Thyroid gland (tissue), 4 donors: ENCODE measurements at regions not wholly inside any gene's neighbourhood (a gene's known extent, or its start where the extent isn't known, plus 50 kb on each side); places are given as distances from the start of the nearest gene placed in this dataset.

Experiments
- DNase-seq, 2 donors: peaks; one replicate each; pipeline ENCODE4 v3.0.0-alpha.2; 2019
- H3K27ac ChIP-seq, 3 donors: fragments of 200-600 bp; sonication (generic); 1 replicate in 2 of 3; 2 replicates in 1 of 3; pipeline ENCODE4 v1.5.1; 2016 to 2019; ENCODE audit warnings: mild to moderate bottlenecking in 1 of 3, moderate library complexity in 1 of 3
- H3K27me3 ChIP-seq: fragments of 200-600 bp; sonication (generic); one replicate; pipeline ENCODE4 v1.5.1; 2019
- H3K36me3 ChIP-seq, 2 donors: fragments of 200-600 bp; sonication (generic); one replicate each; pipeline ENCODE4 v1.5.1; 2016 to 2019
- H3K4me1 ChIP-seq, 2 donors: fragments of 200-600 bp; sonication (generic); one replicate each; pipeline ENCODE4 v1.5.1; 2017 to 2019
- H3K4me3 ChIP-seq, 3 donors: fragments of 200-600 bp; sonication (generic); replicated peaks in 1 of 3; 1 replicate in 2 of 3; 2 replicates in 1 of 3; pipeline ENCODE4 v1.5.1; 2016; ENCODE audit warnings: mild to moderate bottlenecking in 1 of 3
- H3K9me3 ChIP-seq: fragments of 200-600 bp; sonication (generic); one replicate; pipeline ENCODE4 v1.5.1; 2017
- POLR2A ChIP-seq, 2 donors: fragments of 450-650 bp; IDR thresholded peaks; one replicate each; pipeline ENCODE4 v1.6.1; 2017; ENCODE audit warnings: antibody characterized with exemption in 2 of 2, mild to moderate bottlenecking in 2 of 2, moderate library complexity in 1 of 2
- WGBS, 2 donors: methylation state at CpG; one replicate each; pipeline ENCODE4 v1.1.5; 2017; 5-methylcytosine and 5-hydroxymethylcytosine counted together
- intact Hi-C: fragments of 100-400 bp; cut with DNase I; formaldehyde crosslinking; loops from one replicate; pipeline ENCODE4 v1.15.1; 2023
- TF ChIP-seq, protein P1 (sequence below), 6 experiments: fragments of 200-600 bp in 3 of 6; fragments of 450-650 bp in 3 of 6; sonication (generic) in 3 of 6; IDR thresholded peaks; one replicate each; pipeline ENCODE4 v1.5.1; 2016 to 2019; ENCODE audit warnings: antibody characterized with exemption in 6 of 6, mild to moderate bottlenecking in 2 of 6, inconsistent platforms in 1 of 6, moderate library complexity in 1 of 6

DNA sequence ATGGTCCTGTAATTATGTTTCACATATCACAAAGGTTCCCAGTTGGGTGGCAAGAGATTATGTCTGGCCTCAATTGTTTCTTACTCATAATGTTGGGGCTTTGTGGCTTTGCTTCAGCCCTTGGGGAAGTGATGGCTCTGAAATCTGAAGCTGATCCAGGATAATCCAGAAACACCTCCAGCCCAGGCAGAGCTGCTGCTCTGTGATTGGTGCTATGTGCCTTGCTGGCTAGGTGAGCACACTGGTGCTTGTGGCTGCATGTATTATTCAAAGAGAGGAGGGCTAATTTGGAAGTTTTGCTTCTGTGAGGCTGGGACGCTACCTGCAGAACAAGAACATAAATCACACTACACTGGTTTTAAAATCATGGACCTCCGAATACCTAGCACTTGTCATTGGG is 346.6 kb upstream of the MGMT start:
- H3K9me3 ChIP-seq, result no peaks in the 10 kb centered on the region
- intact Hi-C loops, result no loop called here
- 46 to 50% methylated on average over 2 of the region's 2 CpGs for WGBS, 2 donors
- no peak overlapping the region for H3K4me3 ChIP-seq
- H3K36me3 ChIP-seq, result no peaks in the 10 kb centered on the region
- no peaks in the 10 kb centered on the region for H3K27me3 ChIP-seq
- no peak for TF ChIP-seq POLR2A (IDR thresholded peaks at IDR 0.05)
- TF ChIP-seq, protein P1, sequence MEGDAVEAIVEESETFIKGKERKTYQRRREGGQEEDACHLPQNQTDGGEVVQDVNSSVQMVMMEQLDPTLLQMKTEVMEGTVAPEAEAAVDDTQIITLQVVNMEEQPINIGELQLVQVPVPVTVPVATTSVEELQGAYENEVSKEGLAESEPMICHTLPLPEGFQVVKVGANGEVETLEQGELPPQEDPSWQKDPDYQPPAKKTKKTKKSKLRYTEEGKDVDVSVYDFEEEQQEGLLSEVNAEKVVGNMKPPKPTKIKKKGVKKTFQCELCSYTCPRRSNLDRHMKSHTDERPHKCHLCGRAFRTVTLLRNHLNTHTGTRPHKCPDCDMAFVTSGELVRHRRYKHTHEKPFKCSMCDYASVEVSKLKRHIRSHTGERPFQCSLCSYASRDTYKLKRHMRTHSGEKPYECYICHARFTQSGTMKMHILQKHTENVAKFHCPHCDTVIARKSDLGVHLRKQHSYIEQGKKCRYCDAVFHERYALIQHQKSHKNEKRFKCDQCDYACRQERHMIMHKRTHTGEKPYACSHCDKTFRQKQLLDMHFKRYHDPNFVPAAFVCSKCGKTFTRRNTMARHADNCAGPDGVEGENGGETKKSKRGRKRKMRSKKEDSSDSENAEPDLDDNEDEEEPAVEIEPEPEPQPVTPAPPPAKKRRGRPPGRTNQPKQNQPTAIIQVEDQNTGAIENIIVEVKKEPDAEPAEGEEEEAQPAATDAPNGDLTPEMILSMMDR (IDR thresholded peaks at IDR 0.05), result no peak
- no peak overlapping the region for H3K27ac ChIP-seq
- no peaks in the 10 kb centered on the region for H3K4me1 ChIP-seq
- DNase-seq, result no peak

- H3K36me3 ChIP-seq, result no peaks in the 10 kb centered on the region
- no peaks in the 10 kb centered on the region for H3K9me3 ChIP-seq
- 85 to 93% methylated on average over 3 of the region's 3 CpGs for WGBS, 2 donors
- H3K4me1 ChIP-seq, result no peaks in the 10 kb centered on the region
- no peak overlapping the region for H3K27ac ChIP-seq
- no peak for DNase-seq
- intact Hi-C loops, result no loop called here
- no peak for TF ChIP-seq POLR2A (IDR thresholded peaks at IDR 0.05)
- TF ChIP-seq, protein P1 (IDR thresholded peaks at IDR 0.05), result no peak
- no peaks in the 10 kb centered on the region for H3K27me3 ChIP-seq
- H3K4me3 ChIP-seq, result no peak overlapping the region
Observed at GRCh38 chr10:129122846-129123245, 344.2 kb upstream of the MGMT start.

DNA sequence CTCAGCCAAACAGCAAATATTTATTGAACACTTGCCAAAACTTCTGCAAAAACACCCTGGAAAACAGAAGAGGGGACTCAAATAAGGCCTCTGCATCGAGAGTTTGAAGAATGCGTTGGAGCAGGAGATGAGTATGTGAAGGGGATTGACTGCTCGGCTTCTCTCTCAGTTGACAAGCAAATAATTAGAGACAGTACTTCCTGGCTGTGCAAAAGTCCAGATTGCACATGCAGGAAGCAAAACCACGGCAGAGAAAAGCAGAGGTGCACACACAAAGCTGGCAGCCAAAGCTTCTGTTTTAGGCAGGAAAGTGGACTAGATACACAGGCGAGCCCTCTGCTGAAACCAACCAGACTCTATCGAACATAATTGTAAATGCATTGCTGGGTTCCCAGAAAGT is 343.6 kb upstream of the MGMT start:
- Histone ChIP-seq H3K9me3 (no peaks in the 10 kb centered on the region), H3K4me1 (no peaks in the 10 kb centered on the region), H3K4me3 (no peak overlapping the region), H3K27ac (no peak overlapping the region), H3K27me3 (no peaks in the 10 kb centered on the region), H3K36me3 (no peaks in the 10 kb centered on the region)
- no peak for TF ChIP-seq POLR2A (IDR thresholded peaks at IDR 0.05)
- TF ChIP-seq, protein P1 (IDR thresholded peaks at IDR 0.05), result no peak
- no peak for DNase-seq
- 43 to 52% methylated on average over 6 of the region's 6 CpGs for WGBS, 2 donors
- intact Hi-C loops, result no loop called here

- intact Hi-C loops, result no loop called here
- DNase-seq, result no peak
- H3K4me3 ChIP-seq, result no peak overlapping the region
- H3K27ac ChIP-seq, result no peak overlapping the region
- no peaks in the 10 kb centered on the region for H3K27me3 ChIP-seq
- TF ChIP-seq, protein P1 (IDR thresholded peaks at IDR 0.05), result no peak
- TF ChIP-seq POLR2A (IDR thresholded peaks at IDR 0.05), result no peak
- 85 to 89% methylated on average over 4 of the region's 4 CpGs for WGBS, 2 donors
- no peaks in the 10 kb centered on the region for H3K4me1 ChIP-seq
- no peaks in the 10 kb centered on the region for H3K36me3 ChIP-seq
- no peaks in the 10 kb centered on the region for H3K9me3 ChIP-seq
Observed at GRCh38 chr10:129126982-129127381, 340.1 kb upstream of the MGMT start.

GRCh38 chr10:129131457-129132132 is 335.4 kb upstream of the MGMT start:
- Histone ChIP-seq H3K4me3 (no peak overlapping the region), H3K27me3 (no peaks in the 10 kb centered on the region), H3K27ac (no peak overlapping the region), H3K4me1 (no peaks in the 10 kb centered on the region), H3K36me3 (no peaks in the 10 kb centered on the region), H3K9me3 (no peaks in the 10 kb centered on the region)
- no peak for TF ChIP-seq POLR2A (IDR thresholded peaks at IDR 0.05)
- TF ChIP-seq, protein P1 (IDR thresholded peaks at IDR 0.05), result no peak
- no peak for DNase-seq
- 67 to 71% methylated on average over 12 of the region's 12 CpGs for WGBS, 2 donors
- intact Hi-C loops, result no loop called here
